C4-2B (cell line): ENCODE measurements at regions not wholly inside any gene's neighbourhood (a gene's known extent, or its start where the extent isn't known, plus 50 kb on each side); places are given as distances from the start of the nearest gene placed in this dataset.

Experiments
- CTCF ChIP-seq: fragments of 450-650 bp; conservative IDR thresholded peaks from 2 replicates; pipeline ENCODE4 v1.5.1; 2017; ENCODE audit warnings: mild to moderate bottlenecking
- ZFX ChIP-seq: fragments of 450-650 bp; IDR thresholded peaks from 2 replicates; pipeline ENCODE4 v1.6.1; 2017

DNA sequence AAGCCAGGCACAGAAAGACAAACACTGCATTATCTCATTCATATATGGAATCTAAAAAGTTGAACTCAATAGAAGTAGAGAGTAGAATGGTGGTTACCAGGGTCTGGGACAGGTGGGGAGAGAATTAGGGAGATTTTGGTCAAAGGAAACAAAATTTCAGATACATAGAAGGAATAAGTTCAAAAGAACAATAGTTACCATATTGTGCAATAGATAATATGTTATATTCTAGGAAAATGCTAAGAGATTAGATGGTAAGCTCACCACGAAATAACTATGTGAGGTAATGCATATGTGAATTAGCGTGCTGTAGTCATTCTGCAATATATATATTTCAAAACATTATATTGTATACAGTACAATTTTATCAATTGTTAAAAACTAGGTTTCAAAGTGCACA is 442.5 kb downstream of the KCNH5 start:
- TF ChIP-seq CTCF (no peak), ZFX (no peak)
